GM06990 (cell line): ENCODE measurements at regions not wholly inside any gene's neighbourhood (a gene's known extent, or its start where the extent isn't known, plus 50 kb on each side); places are given as distances from the start of the nearest gene placed in this dataset.

ENCODE experiments used
- DNase-seq: peaks from one replicate; pipeline ENCODE4 v3.0.0-alpha.2; 2011; ENCODE audit not compliant: insufficient read length; ENCODE audit errors: extremely low read depth
- H3K27me3 ChIP-seq: replicated peaks from 2 replicates; pipeline ENCODE4 v1.6.0; 2011; ENCODE audit warnings: low read length; ENCODE audit not compliant: control insufficient read depth, insufficient read depth
- H3K36me3 ChIP-seq: 2 replicates; pipeline ENCODE4 v1.5.1; 2011; ENCODE audit warnings: low read length; ENCODE audit not compliant: control insufficient read depth, insufficient read depth
- H3K4me3 ChIP-seq: replicated peaks from 2 replicates; pipeline ENCODE4 v1.5.1; 2011; ENCODE audit warnings: low read depth, mild to moderate bottlenecking, control low read depth, low read length
- CTCF ChIP-seq: IDR thresholded peaks from 2 replicates; pipeline ENCODE4 v1.5.1; 2011; ENCODE audit warnings: low read length, control low read depth, mild to moderate bottlenecking, inconsistent platforms; ENCODE audit not compliant: insufficient read depth, poor library complexity, severe bottlenecking

- DNase-seq: no peak
- H3K4me3 ChIP-seq: no peak overlapping the region
- no peak for TF ChIP-seq CTCF
- H3K36me3 ChIP-seq: no peaks in the 10 kb centered on the region
- no peaks in the 10 kb centered on the region for H3K27me3 ChIP-seq
Measured at GRCh38 chr5:133897431-133897830, 71.0 kb downstream of the C5orf15 start.

- TF ChIP-seq CTCF: no peak
- Histone ChIP-seq H3K27me3 (no peaks in the 10 kb centered on the region), H3K4me3 (no peak overlapping the region), H3K36me3 (no peaks in the 10 kb centered on the region)
- no peak for DNase-seq
Measured at GRCh38 chr5:133896873-133897272, 71.6 kb downstream of the C5orf15 start.

GRCh38 chr5:133895979-133896845 is 72.2 kb downstream of the C5orf15 start:
- no peak overlapping the region for H3K4me3 ChIP-seq
- H3K27me3 ChIP-seq: no peaks in the 10 kb centered on the region
- DNase-seq: no peak
- no peaks in the 10 kb centered on the region for H3K36me3 ChIP-seq
- TF ChIP-seq CTCF: no peak

GRCh38 chr5:133894143-133894542 is 74.3 kb downstream of the C5orf15 start:
- no peak for DNase-seq
- TF ChIP-seq CTCF: no peak
- no peaks in the 10 kb centered on the region for H3K27me3 ChIP-seq
- H3K36me3 ChIP-seq: no peaks in the 10 kb centered on the region
- no peak overlapping the region for H3K4me3 ChIP-seq

- Histone ChIP-seq H3K4me3 (no peak overlapping the region), H3K27me3 (no peaks in the 10 kb centered on the region), H3K36me3 (no peaks in the 10 kb centered on the region)
- no peak for DNase-seq
- no peak for TF ChIP-seq CTCF
Measured at GRCh38 chr5:133892774-133893173, 75.7 kb downstream of the C5orf15 start.

GRCh38 chr5:133892306-133892705 is 76.1 kb downstream of the C5orf15 start:
- no peak for DNase-seq
- Histone ChIP-seq H3K36me3 (no peaks in the 10 kb centered on the region), H3K27me3 (no peaks in the 10 kb centered on the region), H3K4me3 (no peak overlapping the region)
- TF ChIP-seq CTCF: no peak
